Stimulated activated CD8-positive, alpha-beta memory T cell treated with anti-CD3 and anti-CD28 coated beads, Interleukin-4, amount 100 ng/mL, for 24 hours (primary cell): ENCODE measurements at regions not wholly inside any gene's neighbourhood (a gene's known extent, or its start where the extent isn't known, plus 50 kb on each side); places are given as distances from the start of the nearest gene placed in this dataset.
"Not testable (repeated sequence)": the region's sequence is repeated elsewhere in the genome, so short reads cannot be mapped to it uniquely, and the experiment has no call there.

Experiments
- DNase-seq: peaks from one replicate; pipeline ENCODE4 v3.0.0-alpha.2; 2020; ENCODE audit warnings: low read depth

- no peak for DNase-seq
These were observed 114.1 kb downstream of the GXYLT1 start for GRCh38 chr12:42030588-42030987.

- DNase-seq = no peak
These were observed 117.1 kb downstream of the GXYLT1 start for GRCh38 chr12:42027546-42027945.

GRCh38 chr12:42024495-42024830, 120.2 kb downstream of the GXYLT1 start:
- no peak for DNase-seq

GRCh38 chr12:42023733-42024494, 120.8 kb downstream of the GXYLT1 start:
- peak; percentile 48 for DNase-seq

GRCh38 chr12:42021937-42022336, 122.7 kb downstream of the GXYLT1 start:
- DNase-seq = not testable (repeated sequence)

- no peak for DNase-seq
These were observed 123.2 kb downstream of the GXYLT1 start for GRCh38 chr12:42021469-42021868.

- DNase-seq = no peak
These were observed 124.4 kb downstream of the GXYLT1 start for GRCh38 chr12:42020226-42020625.

- DNase-seq = no peak
These were observed 124.9 kb downstream of the GXYLT1 start for GRCh38 chr12:42019746-42020145.

GRCh38 chr12:42017051-42017450, 127.6 kb downstream of the GXYLT1 start:
- no peak for DNase-seq

- DNase-seq = no peak
These were observed 129.6 kb downstream of the GXYLT1 start for GRCh38 chr12:42015051-42015461.

GRCh38 chr12:42012501-42012900, 132.2 kb downstream of the GXYLT1 start:
- DNase-seq = not testable (repeated sequence)

GRCh38 chr12:42010715-42011114, 134.0 kb downstream of the GXYLT1 start:
- DNase-seq = no peak

GRCh38 chr12:42010257-42010656, 134.4 kb downstream of the GXYLT1 start:
- no peak for DNase-seq

- no peak for DNase-seq
These were observed 135.7 kb downstream of the GXYLT1 start for GRCh38 chr12:42008996-42009395.

- DNase-seq = no peak
These were observed 141.6 kb downstream of the GXYLT1 start for GRCh38 chr12:42003031-42003430.

GRCh38 chr12:42002563-42002962, 142.1 kb downstream of the GXYLT1 start:
- DNase-seq = no peak

- no peak for DNase-seq
These were observed 146.2 kb downstream of the GXYLT1 start for GRCh38 chr12:41998436-41998835.

- no peak for DNase-seq
These were observed 151.4 kb downstream of the GXYLT1 start for GRCh38 chr12:41993283-41993682.

GRCh38 chr12:41992692-41993215, 151.9 kb downstream of the GXYLT1 start:
- no peak for DNase-seq

- DNase-seq = no peak
These were observed 152.7 kb downstream of the GXYLT1 start for GRCh38 chr12:41992022-41992421.

GRCh38 chr12:41988715-41989114, 156.0 kb downstream of the GXYLT1 start:
- no peak for DNase-seq

GRCh38 chr12:41986513-41986912, 158.2 kb downstream of the GXYLT1 start:
- not testable (repeated sequence) for DNase-seq

GRCh38 chr12:41983856-41984255, 160.8 kb downstream of the GXYLT1 start:
- DNase-seq = no peak

- DNase-seq = no peak
These were observed 161.3 kb downstream of the GXYLT1 start for GRCh38 chr12:41983394-41983793.
